ENCODE measurements at regions not wholly inside any gene's neighbourhood (a gene's known extent, or its start where the extent isn't known, plus 50 kb on each side); places are given as distances from the start of the nearest gene placed in this dataset.
"Not testable (repeated sequence)": the region's sequence is repeated elsewhere in the genome, so short reads cannot be mapped to it uniquely, and the experiment has no call there.

GRCh38 chr2:53490659-53491058 lies 276.9 kb upstream of the CHAC2 start:
- no peak for DNase-seq

- DNase-seq, result not testable (repeated sequence)
Observed at GRCh38 chr2:53486185-53486899, 281.3 kb upstream of the CHAC2 start.

GRCh38 chr2:53485021-53485728 lies 282.4 kb upstream of the CHAC2 start:
- DNase-seq, result no peak

- DNase-seq, result no peak
Observed at GRCh38 chr2:53484531-53484930, 283.1 kb upstream of the CHAC2 start.

- DNase-seq, result no peak
Observed at GRCh38 chr2:53477517-53477916, 290.1 kb upstream of the CHAC2 start.

GRCh38 chr2:53476834-53477233 lies 290.8 kb upstream of the CHAC2 start:
- no peak for DNase-seq

- DNase-seq, result no peak
Observed at GRCh38 chr2:53475766-53476165, 291.8 kb upstream of the CHAC2 start.

GRCh38 chr2:53475321-53475720 lies 292.3 kb upstream of the CHAC2 start:
- no peak for DNase-seq

GRCh38 chr2:53474914-53475313 lies 292.7 kb upstream of the CHAC2 start:
- no peak for DNase-seq

- DNase-seq, result no peak
Observed at GRCh38 chr2:53473775-53474311, 293.8 kb upstream of the CHAC2 start.

GRCh38 chr2:53473236-53473635 lies 294.4 kb upstream of the CHAC2 start:
- no peak for DNase-seq

GRCh38 chr2:53467467-53468180 lies 300.0 kb upstream of the CHAC2 start:
- DNase-seq, result no peak

GRCh38 chr2:53463806-53464726 lies 303.5 kb upstream of the CHAC2 start:
- DNase-seq, result no peak

GRCh38 chr2:53460937-53461336 lies 306.7 kb upstream of the CHAC2 start:
- no peak for DNase-seq

GRCh38 chr2:53460347-53460746 lies 307.3 kb upstream of the CHAC2 start:
- DNase-seq, result no peak

GRCh38 chr2:53455094-53455493 lies 312.5 kb upstream of the CHAC2 start:
- no peak for DNase-seq

GRCh38 chr2:53452957-53453748 lies 314.5 kb upstream of the CHAC2 start:
- DNase-seq, result no peak

GRCh38 chr2:53452400-53452799 lies 315.2 kb upstream of the CHAC2 start:
- no peak for DNase-seq

GRCh38 chr2:53450923-53451322 lies 316.7 kb upstream of the CHAC2 start:
- no peak for DNase-seq

- DNase-seq, result no peak
Observed at GRCh38 chr2:53448591-53448990, 319.0 kb upstream of the CHAC2 start.

GRCh38 chr2:53448086-53448485 lies 319.5 kb upstream of the CHAC2 start:
- DNase-seq, result no peak

Measured in central memory CD4-positive, alpha-beta T cell (primary cell).